Type B pancreatic cell (in vitro differentiated cells): ENCODE measurements at regions not wholly inside any gene's neighbourhood (a gene's known extent, or its start where the extent isn't known, plus 50 kb on each side); places are given as distances from the start of the nearest gene placed in this dataset.

Experiments
- DNase-seq: peaks from one replicate; pipeline ENCODE4 v3.0.0; 2021; ENCODE audit warnings: mixed read lengths; ENCODE audit not compliant: unreplicated experiment; ENCODE audit errors: extremely low spot score
- H3K27ac Mint-ChIP-seq: 2 replicates; pipeline ENCODE4 v1.8.0; 2021; ENCODE audit warnings: mild to moderate bottlenecking, mixed read lengths
- H3K27me3 Mint-ChIP-seq: 2 replicates; pipeline ENCODE4 v1.8.0; 2021; ENCODE audit warnings: mixed read lengths
- H3K36me3 Mint-ChIP-seq: 2 replicates; pipeline ENCODE4 v1.8.0; 2021; ENCODE audit warnings: mixed read lengths
- H3K4me1 Mint-ChIP-seq: one replicate; pipeline ENCODE4 v1.8.0; 2021; ENCODE audit warnings: mixed read lengths; ENCODE audit not compliant: unreplicated experiment
- H3K4me3 Mint-ChIP-seq: 2 replicates; pipeline ENCODE4 v1.8.0; 2021; ENCODE audit warnings: mild to moderate bottlenecking, mixed read lengths
- H3K9me3 Mint-ChIP-seq: 2 replicates; pipeline ENCODE4 v1.8.0; 2021; ENCODE audit warnings: mixed read lengths
- TF ChIP-seq, protein P1 (sequence below): fragments of 200-600 bp; sonication (generic); conservative IDR thresholded peaks from 2 replicates; pipeline ENCODE4 v1.5.0; 2021; ENCODE audit warnings: antibody characterized with exemption, mild to moderate bottlenecking

DNA sequence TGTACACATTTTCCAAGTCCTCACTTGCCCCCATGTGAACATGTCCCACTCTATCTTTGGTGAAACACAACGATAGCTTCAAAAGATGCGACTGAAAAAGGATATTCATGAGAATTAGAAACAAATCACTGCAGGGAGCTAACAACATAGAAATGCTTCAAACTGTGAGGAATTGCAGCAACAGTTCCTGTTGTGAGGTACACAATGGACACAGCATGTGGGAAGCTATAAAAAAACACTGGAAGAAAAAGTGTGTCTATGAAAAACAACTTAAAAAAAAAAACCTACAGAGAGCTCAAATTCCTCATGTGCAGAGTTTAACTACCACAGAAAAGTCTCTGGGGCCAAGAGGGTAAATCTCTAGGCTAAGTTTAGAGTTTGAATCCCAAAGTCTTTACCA, 51.6 kb upstream of the BLTP1 start:
- H3K4me3 Mint-ChIP-seq, result no peak overlapping the region
- no peak overlapping the region for H3K27ac Mint-ChIP-seq
- TF ChIP-seq, protein P1, sequence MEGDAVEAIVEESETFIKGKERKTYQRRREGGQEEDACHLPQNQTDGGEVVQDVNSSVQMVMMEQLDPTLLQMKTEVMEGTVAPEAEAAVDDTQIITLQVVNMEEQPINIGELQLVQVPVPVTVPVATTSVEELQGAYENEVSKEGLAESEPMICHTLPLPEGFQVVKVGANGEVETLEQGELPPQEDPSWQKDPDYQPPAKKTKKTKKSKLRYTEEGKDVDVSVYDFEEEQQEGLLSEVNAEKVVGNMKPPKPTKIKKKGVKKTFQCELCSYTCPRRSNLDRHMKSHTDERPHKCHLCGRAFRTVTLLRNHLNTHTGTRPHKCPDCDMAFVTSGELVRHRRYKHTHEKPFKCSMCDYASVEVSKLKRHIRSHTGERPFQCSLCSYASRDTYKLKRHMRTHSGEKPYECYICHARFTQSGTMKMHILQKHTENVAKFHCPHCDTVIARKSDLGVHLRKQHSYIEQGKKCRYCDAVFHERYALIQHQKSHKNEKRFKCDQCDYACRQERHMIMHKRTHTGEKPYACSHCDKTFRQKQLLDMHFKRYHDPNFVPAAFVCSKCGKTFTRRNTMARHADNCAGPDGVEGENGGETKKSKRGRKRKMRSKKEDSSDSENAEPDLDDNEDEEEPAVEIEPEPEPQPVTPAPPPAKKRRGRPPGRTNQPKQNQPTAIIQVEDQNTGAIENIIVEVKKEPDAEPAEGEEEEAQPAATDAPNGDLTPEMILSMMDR, result no peak
- H3K27me3 Mint-ChIP-seq, result peaks cover 8% of the 10 kb centered on the region
- H3K36me3 Mint-ChIP-seq, result no peaks in the 10 kb centered on the region
- H3K4me1 Mint-ChIP-seq, result peaks cover 7% of the 10 kb centered on the region
- DNase-seq, result no peak
- no peaks in the 10 kb centered on the region for H3K9me3 Mint-ChIP-seq

DNA sequence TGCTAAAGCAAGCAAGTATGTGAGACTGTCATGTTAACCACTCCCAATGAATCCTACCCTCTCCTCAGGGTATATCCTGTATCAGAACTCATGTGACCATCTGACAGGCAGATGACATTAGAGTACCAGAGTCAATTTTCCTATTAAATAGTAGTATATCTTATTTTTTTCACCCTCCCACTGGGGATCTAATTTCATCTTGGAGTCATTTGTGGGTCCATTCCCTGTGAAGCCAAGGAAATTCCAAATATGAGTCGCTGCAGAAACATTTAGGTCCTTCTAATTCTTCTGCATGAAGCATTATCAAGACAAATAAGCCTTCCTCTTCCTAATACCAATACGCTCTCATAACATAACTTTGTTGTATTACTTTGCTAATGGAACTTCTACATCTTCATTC, 52.2 kb upstream of the BLTP1 start:
- peaks cover 8% of the 10 kb centered on the region for H3K27me3 Mint-ChIP-seq
- TF ChIP-seq, protein P1, result no peak
- no peaks in the 10 kb centered on the region for H3K36me3 Mint-ChIP-seq
- no peak for DNase-seq
- H3K4me3 Mint-ChIP-seq, result no peak overlapping the region
- H3K9me3 Mint-ChIP-seq, result no peaks in the 10 kb centered on the region
- H3K27ac Mint-ChIP-seq, result no peak overlapping the region
- H3K4me1 Mint-ChIP-seq, result peaks cover 7% of the 10 kb centered on the region

DNA sequence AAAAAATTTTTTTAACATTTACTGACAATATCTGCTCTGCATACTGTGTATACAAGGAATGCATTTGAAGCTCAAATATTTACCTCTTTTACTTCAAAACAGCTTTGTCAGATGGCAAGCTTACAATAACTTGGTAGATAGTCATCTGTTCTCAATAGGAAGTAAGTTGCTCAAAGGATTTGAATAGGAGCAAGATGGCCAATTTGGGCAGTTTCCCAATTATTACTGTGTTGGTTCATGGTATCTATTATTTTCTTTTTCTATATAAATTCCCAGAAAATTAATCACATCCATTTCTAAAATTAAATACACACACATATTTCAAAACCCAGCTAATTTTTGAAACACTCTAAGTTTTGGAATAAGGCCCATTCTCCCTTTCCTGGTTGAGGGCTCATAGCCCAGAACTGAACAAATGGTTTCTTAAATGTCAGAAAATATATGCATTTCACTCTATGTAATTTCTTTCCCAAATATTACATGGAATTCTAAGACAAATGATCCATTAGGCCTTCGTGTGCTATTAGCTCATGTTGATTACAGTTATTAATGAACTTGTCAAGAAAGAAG, 60.2 kb upstream of the BLTP1 start:
- Mint-ChIP-seq H3K27ac (no peak overlapping the region), H3K27me3 (peaks cover 1% of the 10 kb centered on the region), H3K36me3 (no peaks in the 10 kb centered on the region), H3K9me3 (no peaks in the 10 kb centered on the region), H3K4me3 (no peak overlapping the region), H3K4me1 (no peaks in the 10 kb centered on the region)
- no peak for DNase-seq
- TF ChIP-seq, protein P1, result no peak

DNA sequence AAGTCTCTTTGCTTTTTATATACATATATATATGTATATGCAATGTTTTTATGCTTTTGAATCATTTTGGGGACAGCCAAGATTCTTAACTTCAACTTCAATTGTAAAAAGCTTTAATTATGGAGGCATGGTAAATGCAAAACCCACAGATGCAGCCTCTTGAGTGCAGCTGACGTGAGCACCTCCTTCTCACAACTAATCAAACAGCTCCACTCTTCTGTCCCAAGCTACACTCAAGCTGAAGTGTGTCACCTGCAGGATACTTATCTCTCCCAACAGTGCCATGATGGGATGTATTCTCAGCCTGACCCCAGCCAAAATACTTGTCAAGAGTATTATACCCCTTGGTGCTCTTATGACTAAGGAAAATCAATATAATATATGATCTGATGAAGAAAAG, 60.7 kb upstream of the BLTP1 start:
- TF ChIP-seq, protein P1, result no peak
- no peaks in the 10 kb centered on the region for H3K36me3 Mint-ChIP-seq
- no peak overlapping the region for H3K27ac Mint-ChIP-seq
- no peaks in the 10 kb centered on the region for H3K9me3 Mint-ChIP-seq
- no peaks in the 10 kb centered on the region for H3K4me1 Mint-ChIP-seq
- H3K4me3 Mint-ChIP-seq, result no peak overlapping the region
- no peak for DNase-seq
- no peaks in the 10 kb centered on the region for H3K27me3 Mint-ChIP-seq

DNA sequence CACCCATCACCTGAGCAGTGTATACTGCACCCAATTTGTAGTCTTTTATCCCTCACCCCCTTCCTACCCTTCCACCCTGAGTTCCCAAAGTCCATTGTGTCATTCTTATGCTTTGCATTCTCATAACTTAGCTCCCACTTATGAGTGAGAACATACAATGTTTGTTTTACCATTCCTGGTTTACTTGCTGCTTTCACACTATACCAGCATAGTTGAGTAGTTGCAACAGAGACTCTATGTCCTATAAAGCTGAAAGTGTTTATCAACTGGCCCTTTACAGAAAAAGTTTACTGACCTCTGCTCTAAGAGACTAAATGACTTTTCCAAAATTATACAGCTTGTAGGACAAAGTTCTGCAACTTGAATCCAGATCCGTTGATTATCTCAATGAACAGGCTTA, 61.1 kb upstream of the BLTP1 start:
- no peaks in the 10 kb centered on the region for H3K27me3 Mint-ChIP-seq
- no peak overlapping the region for H3K4me3 Mint-ChIP-seq
- H3K27ac Mint-ChIP-seq, result no peak overlapping the region
- no peak for DNase-seq
- H3K9me3 Mint-ChIP-seq, result no peaks in the 10 kb centered on the region
- TF ChIP-seq, protein P1, result no peak
- no peaks in the 10 kb centered on the region for H3K36me3 Mint-ChIP-seq
- no peaks in the 10 kb centered on the region for H3K4me1 Mint-ChIP-seq
